ENCODE measurements at regions not wholly inside any gene's neighbourhood (a gene's known extent, or its start where the extent isn't known, plus 50 kb on each side); places are given as distances from the start of the nearest gene placed in this dataset.
"Not testable (repeated sequence)": the region's sequence is repeated elsewhere in the genome, so short reads cannot be mapped to it uniquely, and the experiment has no call there.

DNA sequence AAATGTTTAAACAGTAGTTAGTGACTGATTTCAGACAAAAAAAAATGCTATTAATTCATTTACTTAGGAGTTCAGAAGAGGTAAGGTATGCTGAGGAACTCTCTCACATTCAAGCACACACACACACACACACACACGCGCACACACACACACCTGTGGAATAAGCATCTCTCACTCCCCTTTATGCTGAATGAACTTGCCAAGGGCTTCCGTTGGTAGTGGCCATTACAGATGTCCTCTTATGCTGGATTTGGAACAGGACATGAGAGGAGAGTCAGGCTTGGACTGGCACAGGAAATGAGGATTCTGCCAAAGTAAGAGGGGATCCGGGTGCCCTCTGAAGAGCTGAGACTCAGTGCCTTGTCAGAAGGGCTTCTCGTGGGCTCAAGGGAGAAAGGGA is 463.4 kb upstream of the MIR17HG start:
- TF ChIP-seq, protein P1, sequence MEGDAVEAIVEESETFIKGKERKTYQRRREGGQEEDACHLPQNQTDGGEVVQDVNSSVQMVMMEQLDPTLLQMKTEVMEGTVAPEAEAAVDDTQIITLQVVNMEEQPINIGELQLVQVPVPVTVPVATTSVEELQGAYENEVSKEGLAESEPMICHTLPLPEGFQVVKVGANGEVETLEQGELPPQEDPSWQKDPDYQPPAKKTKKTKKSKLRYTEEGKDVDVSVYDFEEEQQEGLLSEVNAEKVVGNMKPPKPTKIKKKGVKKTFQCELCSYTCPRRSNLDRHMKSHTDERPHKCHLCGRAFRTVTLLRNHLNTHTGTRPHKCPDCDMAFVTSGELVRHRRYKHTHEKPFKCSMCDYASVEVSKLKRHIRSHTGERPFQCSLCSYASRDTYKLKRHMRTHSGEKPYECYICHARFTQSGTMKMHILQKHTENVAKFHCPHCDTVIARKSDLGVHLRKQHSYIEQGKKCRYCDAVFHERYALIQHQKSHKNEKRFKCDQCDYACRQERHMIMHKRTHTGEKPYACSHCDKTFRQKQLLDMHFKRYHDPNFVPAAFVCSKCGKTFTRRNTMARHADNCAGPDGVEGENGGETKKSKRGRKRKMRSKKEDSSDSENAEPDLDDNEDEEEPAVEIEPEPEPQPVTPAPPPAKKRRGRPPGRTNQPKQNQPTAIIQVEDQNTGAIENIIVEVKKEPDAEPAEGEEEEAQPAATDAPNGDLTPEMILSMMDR (IDR thresholded peaks at IDR 0.05): no peak
- no peak for DNase-seq (ENCODE audit: low spot score)
- H3K27me3 ChIP-seq (replicated peaks; ENCODE audit: insufficient read depth): no peaks in the 10 kb centered on the region

DNA sequence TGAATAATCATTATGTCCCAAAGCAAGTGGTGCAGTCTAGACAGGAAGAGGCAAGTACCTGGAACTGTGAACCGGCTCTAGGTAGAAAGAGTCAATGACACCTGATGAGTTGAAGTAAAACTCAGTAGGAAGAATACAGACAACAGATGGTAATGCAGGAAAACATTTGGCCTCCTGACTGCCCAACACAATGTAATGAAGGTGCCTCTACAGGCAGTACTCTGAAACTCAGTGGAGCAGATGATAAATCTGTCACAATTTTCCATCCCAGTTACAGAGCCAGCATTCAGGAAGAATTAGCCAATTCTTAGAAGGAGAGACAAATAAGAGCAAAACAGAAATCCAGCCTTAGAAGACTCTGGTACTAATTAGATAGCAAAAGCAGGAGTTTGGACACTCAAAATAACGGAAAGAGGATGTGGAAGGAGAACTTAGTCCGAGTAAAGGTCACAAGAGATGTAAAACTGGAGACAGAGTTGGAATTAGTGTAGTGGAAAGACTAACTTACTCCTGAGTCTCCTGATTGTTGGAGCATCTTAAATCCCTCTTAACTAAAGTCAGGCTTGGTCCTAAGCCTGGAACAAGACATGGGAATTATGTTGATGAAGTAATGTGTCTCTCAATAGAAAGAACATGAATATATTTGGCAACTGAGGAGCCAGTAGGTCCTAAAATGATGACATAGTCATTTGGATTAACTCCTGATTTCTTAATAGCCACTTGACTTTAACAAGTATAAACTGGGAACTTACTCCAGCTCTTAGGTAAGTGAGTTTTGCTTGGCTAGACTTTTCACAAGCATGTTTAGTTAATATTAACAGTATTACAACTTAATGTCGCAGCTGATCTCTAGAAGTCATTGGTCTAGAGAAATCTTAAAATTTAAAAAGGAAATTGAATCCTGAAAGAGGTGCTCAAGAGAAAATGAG is 457.3 kb upstream of the MIR17HG start:
- Histone ChIP-seq H3K36me3 (no peaks in the 10 kb centered on the region), H3K9me3 (no peaks in the 10 kb centered on the region), H3K4me3 (no peak overlapping the region), H3K27ac (no peak overlapping the region), H3K27me3 (replicated peaks; ENCODE audit: insufficient read depth) (no peaks in the 10 kb centered on the region), H3K4me1 (ENCODE audit: control insufficient read depth in 1 of 2, low read depth in 2 of 2) (no peaks in the 10 kb centered on the region)
- DNase-seq (ENCODE audit: low spot score): no peak
- TF ChIP-seq, protein P1 (IDR thresholded peaks at IDR 0.05): no peak
- no peak for ATAC-seq (ENCODE audit: insufficient number of reproducible peaks, low FRiP score, low read depth)

More for the DNA sequence above, 463.4 kb upstream of the MIR17HG start:
- Histone ChIP-seq H3K4me3 (no peak overlapping the region), H3K36me3 (no peaks in the 10 kb centered on the region), H3K27ac (no peak overlapping the region), H3K9me3 (no peaks in the 10 kb centered on the region), H3K4me1 (ENCODE audit: control insufficient read depth in 1 of 2, low read depth in 2 of 2) (no peaks in the 10 kb centered on the region)
- no peak for ATAC-seq (ENCODE audit: insufficient number of reproducible peaks, low FRiP score, low read depth)

DNA sequence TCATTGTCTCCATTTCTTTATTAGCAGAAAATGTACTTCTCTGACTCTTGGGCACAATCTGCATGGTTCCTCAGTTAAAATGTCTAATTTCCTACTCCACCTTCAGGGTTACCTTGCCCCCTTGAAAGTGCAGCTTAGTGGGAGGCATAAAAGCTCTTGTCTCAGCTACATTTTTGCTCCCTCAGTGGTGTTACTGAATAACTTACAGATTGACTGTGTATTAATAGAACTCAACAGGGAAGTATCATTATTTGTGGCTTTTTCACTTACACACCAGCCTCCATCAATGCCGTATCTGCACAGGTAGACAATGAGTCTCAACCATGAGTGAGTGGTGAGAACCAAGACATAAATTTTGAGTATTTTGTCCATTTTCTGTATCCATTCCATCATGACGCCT is 456.2 kb upstream of the MIR17HG start:
- no peaks in the 10 kb centered on the region for H3K4me1 ChIP-seq (ENCODE audit: control insufficient read depth in 1 of 2, low read depth in 2 of 2)
- H3K27me3 ChIP-seq (replicated peaks; ENCODE audit: insufficient read depth): no peaks in the 10 kb centered on the region
- H3K9me3 ChIP-seq: no peaks in the 10 kb centered on the region
- ATAC-seq (ENCODE audit: insufficient number of reproducible peaks, low FRiP score, low read depth) (no peak), DNase-seq (ENCODE audit: low spot score) (no peak)
- TF ChIP-seq, protein P1 (IDR thresholded peaks at IDR 0.05): no peak
- H3K27ac ChIP-seq: no peak overlapping the region
- H3K36me3 ChIP-seq: no peaks in the 10 kb centered on the region
- no peak overlapping the region for H3K4me3 ChIP-seq

DNA sequence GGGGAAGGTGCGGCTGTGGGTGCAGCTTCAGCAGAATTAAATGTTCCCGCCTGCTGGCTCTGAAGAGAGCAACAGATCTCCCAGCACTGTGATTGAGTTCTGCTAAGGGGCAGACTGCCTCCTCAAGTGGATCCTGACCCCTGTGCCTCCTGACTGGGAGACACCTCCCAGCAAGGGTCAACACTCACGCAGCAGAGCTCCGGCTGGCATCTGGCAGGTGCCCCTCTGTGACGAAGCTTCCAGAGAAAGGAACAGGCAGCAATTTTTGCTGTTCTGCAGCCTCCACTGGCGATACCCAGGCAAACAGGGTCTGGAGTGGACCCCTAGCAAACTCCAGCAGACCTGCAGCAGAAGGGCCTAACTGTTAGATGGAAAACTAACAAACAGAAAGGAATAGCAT is 454.3 kb upstream of the MIR17HG start:
- H3K4me3 ChIP-seq; H3K36me3 ChIP-seq; DNase-seq (ENCODE audit: low spot score); H3K27me3 ChIP-seq (replicated peaks; ENCODE audit: insufficient read depth); ATAC-seq (ENCODE audit: insufficient number of reproducible peaks, low FRiP score, low read depth); H3K27ac ChIP-seq; H3K9me3 ChIP-seq; H3K4me1 ChIP-seq (ENCODE audit: control insufficient read depth in 1 of 2, low read depth in 2 of 2): not testable (repeated sequence)

DNA sequence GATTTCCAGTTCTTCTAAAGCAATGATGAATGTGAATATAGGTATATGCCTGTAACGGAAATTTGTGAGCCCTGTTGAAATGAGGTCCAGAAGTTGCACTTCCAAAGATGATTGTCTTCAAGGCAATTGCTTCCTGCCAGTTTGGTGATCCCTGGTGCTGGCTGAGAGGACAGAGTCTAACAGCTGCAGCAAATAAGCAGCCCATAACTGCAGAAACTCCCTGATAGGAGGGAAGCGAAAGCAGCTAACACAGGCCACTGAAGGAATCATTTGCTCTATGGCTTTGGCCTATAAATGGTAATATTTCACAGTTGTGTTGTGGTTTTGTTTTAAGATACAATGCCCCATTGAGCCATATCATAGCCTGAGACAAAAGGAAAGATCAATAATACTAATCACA is 451.5 kb upstream of the MIR17HG start:
- no peaks in the 10 kb centered on the region for H3K36me3 ChIP-seq
- TF ChIP-seq, protein P1 (IDR thresholded peaks at IDR 0.05): no peak
- no peak overlapping the region for H3K27ac ChIP-seq
- no peak for ATAC-seq (ENCODE audit: insufficient number of reproducible peaks, low FRiP score, low read depth)
- H3K4me3 ChIP-seq: no peak overlapping the region
- H3K9me3 ChIP-seq: no peaks in the 10 kb centered on the region
- no peaks in the 10 kb centered on the region for H3K27me3 ChIP-seq (replicated peaks; ENCODE audit: insufficient read depth)
- H3K4me1 ChIP-seq (ENCODE audit: control insufficient read depth in 1 of 2, low read depth in 2 of 2): no peaks in the 10 kb centered on the region
- no peak for DNase-seq (ENCODE audit: low spot score)

Measured in thoracic aorta (tissue), 2 donors.